ENCODE measurements at regions not wholly inside any gene's neighbourhood (a gene's known extent, or its start where the extent isn't known, plus 50 kb on each side); places are given as distances from the start of the nearest gene placed in this dataset.

- Histone ChIP-seq H3K4me1 (ENCODE audit: control insufficient read depth in 4 of 4, insufficient read depth in 4 of 4, low read length in 3 of 4) (no peaks in the 10 kb centered on the region), H3K9me3 (ENCODE audit: control insufficient read depth in 4 of 4, low read length in 3 of 4) (no peaks in the 10 kb centered on the region), H3K4me3 (ENCODE audit: low read depth in 1 of 3, low read length in 3 of 3) (no peak overlapping the region), H3K27me3 (ENCODE audit: control insufficient read depth in 4 of 4, insufficient read depth in 4 of 4, low read length in 3 of 4) (no peaks in the 10 kb centered on the region), H3K27ac (ENCODE audit: low read depth in 1 of 2, low read length in 2 of 2) (no peak overlapping the region), H3K9ac (ENCODE audit: low read depth in 1 of 2, low read length in 2 of 2) (no peak overlapping the region), H3K36me3 (ENCODE audit: control insufficient read depth in 4 of 4, insufficient read depth in 3 of 4, low read depth in 1 of 4, low read length in 3 of 4) (no peaks in the 10 kb centered on the region)
- 69% methylated on average over 4 of the region's 4 CpGs for WGBS
- TF ChIP-seq GABPA (IDR thresholded peaks at IDR 0.05 in 1 of 2, conservative IDR thresholded peaks at IDR 0.05 in 1 of 2) (no peak), ATF3 (IDR thresholded peaks at IDR 0.05) (no peak), FOXA2 (IDR thresholded peaks at IDR 0.05) (no peak), CTCF (IDR thresholded peaks at IDR 0.05; ENCODE audit: low read depth, low read length, missing input control) (no peak), MAX (IDR thresholded peaks at IDR 0.05) (no peak), TAF1 (conservative IDR thresholded peaks at IDR 0.05) (no peak), RAD21 (IDR thresholded peaks at IDR 0.05) (no peak), NR2F2 (IDR thresholded peaks at IDR 0.05) (no peak), HNF4A (conservative IDR thresholded peaks at IDR 0.05) (no peak), EGR1 (IDR thresholded peaks at IDR 0.05; ENCODE audit: low read depth in 2 of 2) (no peak), RXRA (IDR thresholded peaks at IDR 0.05) (no peak), SP1 (IDR thresholded peaks at IDR 0.05) (no peak), ZBTB33 (IDR thresholded peaks at IDR 0.05) (no peak), YY1 (IDR thresholded peaks at IDR 0.05) (no peak)
- DNase-seq (ENCODE audit: low spot score): no peak
Measured at GRCh38 chr3:144957398-144958101, 985.9 kb downstream of the DIPK2A start.

GRCh38 chr3:144963810-144964209, 992.2 kb downstream of the DIPK2A start:
- DNase-seq (ENCODE audit: low spot score): no peak
- no peaks in the 10 kb centered on the region for H3K36me3 ChIP-seq (ENCODE audit: control insufficient read depth in 4 of 4, insufficient read depth in 3 of 4, low read depth in 1 of 4, low read length in 3 of 4)
- H3K27ac ChIP-seq (ENCODE audit: low read depth in 1 of 2, low read length in 2 of 2): no peak overlapping the region
- no peaks in the 10 kb centered on the region for H3K4me1 ChIP-seq (ENCODE audit: control insufficient read depth in 4 of 4, insufficient read depth in 4 of 4, low read length in 3 of 4)
- H3K9ac ChIP-seq (ENCODE audit: low read depth in 1 of 2, low read length in 2 of 2): no peak overlapping the region
- no peak overlapping the region for H3K4me3 ChIP-seq (ENCODE audit: low read depth in 1 of 3, low read length in 3 of 3)
- H3K9me3 ChIP-seq (ENCODE audit: control insufficient read depth in 4 of 4, low read length in 3 of 4): no peaks in the 10 kb centered on the region
- no peaks in the 10 kb centered on the region for H3K27me3 ChIP-seq (ENCODE audit: control insufficient read depth in 4 of 4, insufficient read depth in 4 of 4, low read length in 3 of 4)
- TF ChIP-seq CTCF (IDR thresholded peaks at IDR 0.05; ENCODE audit: low read depth, low read length, missing input control): no peak
- TF ChIP-seq FOXA1 (IDR thresholded peaks at IDR 0.05): no peak
- no peak for TF ChIP-seq HNF4G (IDR thresholded peaks at IDR 0.05)
- TF ChIP-seq YY1 (IDR thresholded peaks at IDR 0.05): no peak
- no peak for TF ChIP-seq GABPA (IDR thresholded peaks at IDR 0.05 in 1 of 2, conservative IDR thresholded peaks at IDR 0.05 in 1 of 2)
- no peak for TF ChIP-seq ATF3 (IDR thresholded peaks at IDR 0.05)
- TF ChIP-seq TAF1 (conservative IDR thresholded peaks at IDR 0.05): no peak
- TF ChIP-seq RAD21 (IDR thresholded peaks at IDR 0.05): no peak
- TF ChIP-seq REST (IDR thresholded peaks at IDR 0.05): no peak
- TF ChIP-seq SP1 (IDR thresholded peaks at IDR 0.05): no peak
- no peak for TF ChIP-seq ZBTB33 (IDR thresholded peaks at IDR 0.05)
- no peak for TF ChIP-seq MAX (IDR thresholded peaks at IDR 0.05)
- no peak for TF ChIP-seq JUND (IDR thresholded peaks at IDR 0.05)
- TF ChIP-seq RXRA (IDR thresholded peaks at IDR 0.05): no peak
- TF ChIP-seq HNF4A (conservative IDR thresholded peaks at IDR 0.05): no peak
